K562 (cell line): ENCODE measurements at regions not wholly inside any gene's neighbourhood (a gene's known extent, or its start where the extent isn't known, plus 50 kb on each side); places are given as distances from the start of the nearest gene placed in this dataset.

ENCODE experiments used
- KDM4B ChIP-seq, 2 experiments: fragments of 450-650 bp in 1 of 2; sonication (generic) in 1 of 2; IDR thresholded peaks; 2 replicates each; pipeline ENCODE4 v1.6.1; 2016 to 2017; ENCODE audit warnings: borderline replicate concordance in 2 of 2, antibody characterized with exemption in 1 of 2, low read depth in 1 of 2, mild to moderate bottlenecking in 1 of 2
- NFIC ChIP-seq: fragments of 450-650 bp; IDR thresholded peaks from 2 replicates; pipeline ENCODE4 v1.6.1; 2017; ENCODE audit warnings: mild to moderate bottlenecking, inconsistent platforms
- PBX2 ChIP-seq, 2 experiments: IDR thresholded peaks in 1 of 2; conservative IDR thresholded peaks in 1 of 2; 2 replicates each; pipeline ENCODE4 v1.6.1; 2016; ENCODE audit warnings: low read depth in 2 of 2, mild to moderate bottlenecking in 1 of 2, missing compliant biosample characterization in 1 of 2, missing genetic modification characterization in 1 of 2, moderate library complexity in 1 of 2
- ZNF224 ChIP-seq: sonication (generic); formaldehyde crosslinking; IDR thresholded peaks from 2 replicates; pipeline ENCODE4 v1.8.0; 2022; ENCODE audit warnings: mild to moderate bottlenecking, missing genetic modification reagents
- ZNF717 ChIP-seq: fragments of 250-450 bp; sonication (Bioruptor Pico); IDR thresholded peaks from 2 replicates; pipeline ENCODE4 v1.5.0; 2021
- TF ChIP-seq, protein P1 (sequence below): fragments of 250-450 bp; sonication (Bioruptor Pico); IDR thresholded peaks from 2 replicates; pipeline ENCODE4 v1.5.0; 2021; ENCODE audit warnings: mild to moderate bottlenecking, moderate library complexity

DNA sequence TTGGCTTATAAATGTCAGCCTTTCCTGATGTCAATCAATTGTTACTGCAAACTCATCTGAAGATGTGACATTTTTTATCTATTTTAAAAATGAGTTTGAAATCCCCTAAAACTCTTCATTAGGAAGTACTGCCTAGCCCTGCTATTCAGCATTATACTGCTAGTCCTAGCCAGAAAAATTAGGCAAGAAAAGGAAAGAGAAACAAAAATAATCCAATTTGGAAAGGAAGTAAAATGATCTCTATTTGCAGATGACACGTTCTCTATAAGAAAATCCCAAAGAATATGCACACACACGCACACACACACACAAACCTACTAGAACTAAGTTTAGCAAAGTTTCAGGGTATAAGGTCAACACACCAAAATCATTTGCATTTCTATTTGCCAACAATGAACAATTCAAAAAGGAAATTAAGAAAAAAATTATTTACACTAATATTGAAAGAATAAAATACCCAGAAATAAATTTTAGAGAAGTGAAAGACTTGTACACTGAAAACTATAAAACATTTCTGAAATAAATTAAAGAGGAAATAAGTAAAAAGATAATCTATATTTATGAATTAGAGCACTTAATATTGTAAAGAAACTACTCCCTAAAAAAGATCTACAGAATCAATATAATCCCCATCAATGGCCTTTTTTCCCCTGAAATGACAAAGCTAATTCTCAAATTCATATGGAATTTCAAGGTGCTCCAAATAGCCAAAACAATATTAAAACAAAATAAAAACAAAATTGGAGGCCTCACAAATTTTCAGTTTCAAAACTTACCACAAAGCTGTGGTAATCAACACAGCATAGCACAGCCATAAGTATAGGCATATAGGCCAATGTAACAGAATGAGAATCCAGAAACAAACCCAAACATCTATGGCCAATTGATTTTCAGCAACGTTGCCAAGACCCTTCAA lies 433.7 kb upstream of the TRIB2 start (continued):
- no peak for TF ChIP-seq ZNF224 (CRISPR knock-in tag)
- TF ChIP-seq PBX2 (CRISPR knock-in tag; IDR thresholded peaks at IDR 0.05; ENCODE audit: low read depth): no peak
- TF ChIP-seq PBX2 (tag; conservative IDR thresholded peaks at IDR 0.05; ENCODE audit: low read depth): 0 out of 2 replicates have a peak, but pooled peaks have one; percentile 15
- no peak for TF ChIP-seq ZNF717
- TF ChIP-seq NFIC: 0 out of 2 replicates have a peak, but pooled peaks have one; percentile 8
- TF ChIP-seq KDM4B (IDR thresholded peaks at IDR 0.05; ENCODE audit: borderline replicate concordance in 2 of 2, low read depth in 1 of 2): no peak
- TF ChIP-seq, protein P1, sequence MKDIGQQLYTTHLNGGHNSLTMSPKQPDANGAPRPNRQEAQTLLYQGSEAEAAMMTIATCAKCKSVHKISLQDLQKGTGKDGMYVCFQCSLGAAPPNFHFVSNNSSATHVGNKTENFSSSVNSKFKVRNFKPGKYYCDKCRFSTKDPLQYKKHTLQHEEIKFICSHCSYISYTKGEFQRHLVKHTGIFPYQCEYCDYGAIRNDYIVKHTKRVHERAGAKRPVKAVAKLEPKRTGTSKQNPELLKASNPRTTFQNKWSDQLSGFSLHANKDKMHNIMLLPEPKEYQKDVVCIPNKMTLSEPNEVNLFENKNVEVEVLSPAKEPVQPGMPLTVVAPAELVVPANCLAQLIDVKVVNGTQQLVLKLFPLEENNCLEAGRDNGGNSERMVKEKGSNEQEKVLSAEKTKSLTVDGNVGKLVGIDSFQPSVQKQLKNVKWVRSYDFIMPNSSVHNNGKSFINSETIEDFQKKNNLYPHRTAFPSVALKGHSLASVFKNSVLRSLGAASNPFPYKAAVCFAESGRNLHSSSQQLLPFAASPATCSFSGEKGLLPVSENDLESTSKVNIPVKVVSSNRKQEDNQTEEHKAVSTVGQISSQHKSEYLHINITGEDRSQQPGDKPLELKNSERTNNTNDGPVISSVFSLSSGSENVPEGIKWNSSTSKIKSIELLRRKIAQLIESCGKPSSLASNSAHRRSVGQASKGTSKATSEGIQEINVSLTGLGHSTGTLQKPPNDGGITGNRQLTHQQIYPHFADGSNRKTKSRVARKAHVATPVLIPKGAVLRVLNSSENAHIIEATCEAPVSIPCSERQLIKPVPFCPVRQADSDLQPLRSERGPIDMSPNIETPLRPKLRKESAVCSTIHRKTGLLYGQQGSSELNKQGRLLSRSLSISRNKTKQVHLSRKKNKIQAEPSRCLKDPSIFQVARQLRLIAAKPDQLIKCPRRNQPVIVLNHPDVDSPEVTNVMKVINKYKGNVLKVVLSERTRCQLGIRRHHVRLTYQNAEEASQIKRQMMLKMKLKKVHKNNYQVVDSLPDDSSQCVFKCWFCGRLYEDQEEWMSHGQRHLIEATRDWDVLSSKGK (CRISPR knock-in tag): no peak
- TF ChIP-seq, all 486 proteins: peak for 6
